ENCODE measurements at regions not wholly inside any gene's neighbourhood (a gene's known extent, or its start where the extent isn't known, plus 50 kb on each side); places are given as distances from the start of the nearest gene placed in this dataset.

- no peak for TF ChIP-seq FLYWCH1 (CRISPR knock-in tag; IDR thresholded peaks at IDR 0.05)
- no peak for TF ChIP-seq PCBP2 (optimal IDR thresholded peaks at IDR 0.05; ENCODE audit: low read depth, low read length, poor library complexity, severe bottlenecking)
- no peak for TF ChIP-seq ZNF235 (CRISPR knock-in tag; IDR thresholded peaks at IDR 0.05; ENCODE audit: borderline replicate concordance)
- TF ChIP-seq ATF3 (CRISPR knock-in tag; IDR thresholded peaks at IDR 0.05) = no peak
- TF ChIP-seq RFX3 (CRISPR knock-in tag; IDR thresholded peaks at IDR 0.05) = no peak
- no peak for TF ChIP-seq ARNT2 (CRISPR knock-in tag; IDR thresholded peaks at IDR 0.05; ENCODE audit: low read depth)
- no peak for TF ChIP-seq RFXAP (CRISPR knock-in tag; IDR thresholded peaks at IDR 0.05; ENCODE audit: borderline replicate concordance)
- TF ChIP-seq STAT5B (CRISPR knock-in tag; IDR thresholded peaks at IDR 0.05) = no peak
- TF ChIP-seq ZHX1 (CRISPR knock-in tag; IDR thresholded peaks at IDR 0.05; ENCODE audit: low read depth) = no peak
- TF ChIP-seq SOX6 (IDR thresholded peaks at IDR 0.05) = no peak
- no peak for TF ChIP-seq SOX6 (CRISPR knock-in tag; IDR thresholded peaks at IDR 0.05)
- no peak for TF ChIP-seq MTF2 (CRISPR knock-in tag; IDR thresholded peaks at IDR 0.05; ENCODE audit: borderline replicate concordance)
- TF ChIP-seq ZNF274 (CRISPR knock-in tag; IDR thresholded peaks at IDR 0.05) = no peak
- no peak for TF ChIP-seq ZSCAN22 (CRISPR knock-in tag; IDR thresholded peaks at IDR 0.05)
- no peak for TF ChIP-seq ZNF605 (CRISPR knock-in tag; IDR thresholded peaks at IDR 0.05)
- TF ChIP-seq ZBTB10 (CRISPR knock-in tag; IDR thresholded peaks at IDR 0.05; ENCODE audit: borderline replicate concordance) = no peak
- TF ChIP-seq ETV5 (CRISPR knock-in tag; IDR thresholded peaks at IDR 0.05; ENCODE audit: borderline replicate concordance) = no peak
- TF ChIP-seq ATF1 (CRISPR knock-in tag; IDR thresholded peaks at IDR 0.05) = no peak
- TF ChIP-seq SRSF1 (optimal IDR thresholded peaks at IDR 0.05; ENCODE audit: low read depth, low read length) = no peak
- no peak for TF ChIP-seq TEAD3 (CRISPR knock-in tag; optimal IDR thresholded peaks at IDR 0.05; ENCODE audit: borderline replicate concordance)
- no peaks in the 10 kb centered on the region for H3K9me3 ChIP-seq (ENCODE audit: low read length)
- no peak overlapping the region for H2AFZ ChIP-seq (ENCODE audit: low read length)
- ChIA-PET CTCF (ENCODE audit: low intra/inter-chr PET ratio, low total read pairs) (no interaction called here), POLR2A (no interaction called here)
- no peak overlapping the region for H3K4me3 ChIP-seq (replicated peaks in 1 of 3; ENCODE audit: insufficient read depth in 1 of 3, low read depth in 2 of 3, low read length in 3 of 3)
- no peaks in the 10 kb centered on the region for H3K4me1 ChIP-seq (ENCODE audit: insufficient read depth, low read length)
- no peaks in the 10 kb centered on the region for H4K20me1 ChIP-seq (ENCODE audit: insufficient read depth, low read length)
- 5% methylated on average over 3 of the region's 3 CpGs for WGBS (ENCODE audit: low lambda C conversion rate)
- H3K9ac ChIP-seq (ENCODE audit: insufficient read depth, low read depth, low read length) = no peak overlapping the region
- ATAC-seq = no peak
- no peak for FAIRE-seq
- DNase-seq (ENCODE audit: low spot score) = no peak
- no peaks in the 10 kb centered on the region for H3K27me3 ChIP-seq (ENCODE audit: control insufficient read depth in 1 of 2, insufficient read depth in 2 of 2, low read length in 2 of 2)
- H3K27ac ChIP-seq (ENCODE audit: extremely low read length, insufficient read depth, low read length) = no peak overlapping the region
- intact Hi-C loops (cut with micrococcal nuclease; ENCODE audit: unreplicated experiment) = no loop called here
- H3K79me2 ChIP-seq (ENCODE audit: insufficient read depth, low read length) = no peaks in the 10 kb centered on the region
- H3K4me2 ChIP-seq (ENCODE audit: low read depth, low read length) = no peak overlapping the region
- no TSS peak for BruUV-seq (replicated peaks)
- H3K36me3 ChIP-seq (replicated peaks in 1 of 2; ENCODE audit: control insufficient read depth in 1 of 2, insufficient read depth in 2 of 2, low read length in 2 of 2) = no peaks in the 10 kb centered on the region
- in situ Hi-C loops (cut with HindIII; ENCODE audit: extremely low pct_ligation_motif_present, low pct_unique_long_range_greater_than_20kb) = no loop called here
Measured at GRCh38 chr5:167657016-167657415, 634.4 kb upstream of the WWC1 start.
